Stomach (tissue), 4 donors: ENCODE measurements at regions not wholly inside any gene's neighbourhood (a gene's known extent, or its start where the extent isn't known, plus 50 kb on each side); places are given as distances from the start of the nearest gene placed in this dataset.

Source experiments
- CTCF ChIP-seq, 7 experiments: fragments of 450-650 bp in 4 of 7; fragments of 200-600 bp in 3 of 7; sonication (generic) in 3 of 7; IDR thresholded peaks; one replicate each; pipeline ENCODE4 v1.5.1; 2016 to 2019; ENCODE audit warnings: antibody characterized with exemption in 7 of 7, control low read depth in 2 of 7, mild to moderate bottlenecking in 1 of 7
- EP300 ChIP-seq: sonication (generic); formaldehyde crosslinking; IDR thresholded peaks from one replicate; pipeline ENCODE4 v1.6.1; 2017; ENCODE audit warnings: antibody characterized with exemption
- POLR2A ChIP-seq, 4 donors: fragments of 450-650 bp; IDR thresholded peaks; one replicate each; pipeline ENCODE4 v1.6.1; 2016; ENCODE audit warnings: antibody characterized with exemption in 4 of 4, control low read depth in 2 of 4, mild to moderate bottlenecking in 1 of 4, moderate library complexity in 1 of 4
- POLR2AphosphoS5 ChIP-seq, 3 donors: sonication (generic); formaldehyde crosslinking; IDR thresholded peaks; one replicate each; pipeline ENCODE4 v1.6.1; 2016; ENCODE audit warnings: antibody characterized with exemption in 3 of 3

- no peak for TF ChIP-seq CTCF (IDR thresholded peaks at IDR 0.05)
- no peak for TF ChIP-seq EP300
- no peak for TF ChIP-seq POLR2AphosphoS5 (IDR thresholded peaks at IDR 0.05)
- TF ChIP-seq POLR2A (IDR thresholded peaks at IDR 0.05): no peak
Observed at GRCh38 chr13:72101768-72102400, 234.9 kb upstream of the DACH1 start.
